Right cardiac atrium (tissue), 5 donors: ENCODE measurements at regions not wholly inside any gene's neighbourhood (a gene's known extent, or its start where the extent isn't known, plus 50 kb on each side); places are given as distances from the start of the nearest gene placed in this dataset.

Source experiments
- ATAC-seq, 2 donors: fragments of 200-7000 bp; cut with Tn5 transposase; one replicate each; pipeline versions ENCODE4 v1.8.0 to v1.9.1; 2020; ENCODE audit warnings: moderate library complexity in 2 of 2, mild to moderate bottlenecking in 1 of 2
- DNase-seq, 3 donors: peaks; one replicate each; pipeline ENCODE4 v3.0.0-alpha.2; 2020
- H3K27ac ChIP-seq: one replicate; pipeline ENCODE4 v1.5.1; 2013; ENCODE audit warnings: mild to moderate bottlenecking, low read length, control low read depth, moderate library complexity
- H3K27me3 ChIP-seq: one replicate; pipeline ENCODE4 v1.6.1; 2013; ENCODE audit not compliant: control insufficient read depth, insufficient read depth
- H3K4me1 ChIP-seq: one replicate; pipeline ENCODE4 v1.6.1; 2013; ENCODE audit warnings: low read length; ENCODE audit not compliant: control insufficient read depth, insufficient read depth
- H3K4me3 ChIP-seq: one replicate; pipeline ENCODE4 v1.5.1; 2013; ENCODE audit warnings: low read length, control low read depth
- H3K9me3 ChIP-seq: one replicate; pipeline ENCODE4 v1.6.1; 2013; ENCODE audit warnings: low read length; ENCODE audit not compliant: control insufficient read depth
- WGBS: extraction: QIAGEN DNeasy Blood & Tissue Kit; methylation state at CpG from one replicate; pipeline ENCODE4 v1.1.7; 2013; 5-methylcytosine and 5-hydroxymethylcytosine counted together
- intact Hi-C, 4 donors: fragments of 100-400 bp; cut with DNase I; formaldehyde crosslinking; loops; one replicate each; pipeline versions ENCODE4 v1.11.0 to v1.14.0; 2022 to 2023
- donor health status: healthy with polysubstance abuse.
- donor health status: DM: no; HTN: yes; CAD: no.
- donor health status: DM: no; HTN: no; CAD: no.
- donor health status: DM: no; HTN: yes; CAD: no; lungs with severe emphysema.
- donor health status: DM: yes; HTN: yes; CAD: no.

DNA sequence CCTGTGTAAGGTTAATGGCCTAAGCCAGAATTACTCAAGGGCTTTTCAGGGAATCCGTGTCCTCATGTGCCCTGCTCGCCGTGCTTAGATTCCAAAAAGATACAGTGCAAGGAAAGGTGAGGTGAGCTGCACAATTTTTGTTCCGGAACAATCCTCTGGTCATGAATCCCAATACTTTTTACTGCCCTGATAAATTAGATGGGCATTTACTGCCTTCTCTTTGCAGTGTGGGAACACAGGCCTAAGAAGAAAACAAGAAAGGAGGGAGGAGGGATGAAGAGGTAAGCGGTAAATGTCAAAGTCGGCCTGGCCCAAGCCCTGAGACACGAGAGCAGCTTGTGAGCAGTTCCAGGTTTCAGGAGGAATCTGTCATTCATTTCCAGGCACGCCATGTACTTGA is 390.9 kb upstream of the SULF2 start:
- WGBS = 88% methylated on average over 8 of the region's 8 CpGs
- intact Hi-C loops = no loop called here

DNA sequence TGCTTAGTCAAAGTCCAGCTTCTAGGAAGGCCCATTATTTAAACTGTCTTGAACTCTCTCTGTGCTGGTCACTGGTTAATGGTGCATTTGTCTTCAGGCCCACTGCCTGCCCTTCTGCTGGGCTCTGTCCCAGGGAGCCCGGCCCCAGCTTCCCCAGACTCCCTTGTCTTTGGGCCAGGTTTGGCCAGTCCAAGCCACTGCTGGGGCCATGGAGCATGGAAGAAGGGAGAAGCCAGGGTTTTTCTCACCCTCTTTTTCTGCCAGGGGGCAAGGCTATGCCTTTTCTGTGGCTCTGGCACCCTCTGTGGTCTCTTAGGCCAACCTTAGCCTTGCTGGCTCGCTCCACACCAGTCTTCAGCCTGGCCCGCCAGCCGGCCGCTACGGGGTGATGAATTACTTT is 390.0 kb upstream of the SULF2 start:
- Histone ChIP-seq H3K27ac (no peak overlapping the region), H3K4me3 (no peak overlapping the region), H3K27me3 (no peaks in the 10 kb centered on the region), H3K9me3 (peaks cover 4% of the 10 kb centered on the region), H3K4me1 (no peaks in the 10 kb centered on the region)
- intact Hi-C loops = no loop called here
- ATAC-seq (no peak), DNase-seq (no peak)
- WGBS = 88% methylated on average over 6 of the region's 6 CpGs

More for the DNA sequence above, 390.9 kb upstream of the SULF2 start:
- no peak overlapping the region for H3K4me3 ChIP-seq
- no peaks in the 10 kb centered on the region for H3K4me1 ChIP-seq
- no peak for DNase-seq
- H3K27ac ChIP-seq = no peak overlapping the region
- H3K9me3 ChIP-seq = peaks cover 4% of the 10 kb centered on the region
- H3K27me3 ChIP-seq = no peaks in the 10 kb centered on the region
- ATAC-seq = no peak

DNA sequence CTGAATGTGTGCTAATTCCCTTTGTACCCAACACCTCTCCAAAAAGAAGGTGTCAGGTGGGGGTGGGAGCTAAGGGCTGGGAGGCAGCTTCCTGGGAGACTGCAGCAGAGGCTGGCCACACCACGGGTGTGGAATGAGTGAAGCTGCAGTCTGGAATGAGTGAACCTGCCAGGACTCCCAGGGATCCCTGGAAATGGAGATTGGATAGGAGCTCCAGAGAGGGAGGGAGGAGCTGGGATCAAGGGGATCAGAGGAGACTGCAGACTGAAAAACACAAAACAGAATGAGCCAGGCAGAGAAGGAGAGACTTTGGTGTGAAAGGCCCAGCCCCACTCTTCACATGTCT is 387.0 kb upstream of the SULF2 start:
- ATAC-seq = no peak
- WGBS = 44% methylated on average over 1 of the region's 1 CpG
- Histone ChIP-seq H3K9me3 (peaks cover 4% of the 10 kb centered on the region), H3K27ac (no peak overlapping the region), H3K27me3 (no peaks in the 10 kb centered on the region), H3K4me1 (no peaks in the 10 kb centered on the region), H3K4me3 (no peak overlapping the region)
- no peak for DNase-seq
- intact Hi-C loops = no loop called here

DNA sequence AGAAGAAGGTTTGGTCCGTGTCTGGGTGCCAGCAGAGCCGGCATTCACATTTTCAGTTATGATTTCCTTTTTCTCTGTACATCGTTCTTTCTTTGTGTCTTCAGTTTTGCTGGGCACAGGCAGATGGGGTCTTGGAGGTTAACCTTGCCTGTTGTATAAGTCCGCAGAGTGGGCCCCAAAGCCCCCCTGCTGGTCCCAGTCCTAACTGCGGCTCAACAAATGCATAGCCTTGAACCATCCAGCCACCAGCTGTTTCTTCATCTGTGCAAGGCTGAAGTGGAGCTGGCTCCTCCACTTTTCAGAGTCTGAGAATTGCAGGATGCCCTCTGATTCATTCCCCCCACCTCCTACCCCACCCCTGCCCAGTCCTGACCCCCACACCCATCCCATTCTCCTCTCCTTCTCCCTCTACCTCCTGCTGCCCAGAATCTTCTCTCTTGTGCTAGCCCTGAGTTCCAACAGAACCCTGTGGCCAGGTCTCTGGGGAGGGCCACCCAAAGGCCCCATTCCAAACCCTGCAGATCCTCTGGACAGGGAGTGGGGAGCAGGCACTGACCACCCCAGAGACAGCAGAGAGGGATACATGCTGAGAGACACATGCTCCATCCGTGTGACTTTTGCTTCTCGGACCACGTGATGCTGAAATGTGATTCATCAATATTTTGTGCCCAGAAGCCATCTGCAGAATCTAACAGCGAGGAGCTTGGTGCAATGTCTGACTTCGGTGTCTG is 386.5 kb upstream of the SULF2 start:
- H3K4me3 ChIP-seq = no peak overlapping the region
- no peaks in the 10 kb centered on the region for H3K4me1 ChIP-seq
- 72% methylated on average over 10 of the region's 10 CpGs for WGBS
- no peaks in the 10 kb centered on the region for H3K27me3 ChIP-seq
- H3K27ac ChIP-seq = no peak overlapping the region
- intact Hi-C loops = no loop called here
- ATAC-seq (no peak), DNase-seq (no peak)
- peaks cover 4% of the 10 kb centered on the region for H3K9me3 ChIP-seq

DNA sequence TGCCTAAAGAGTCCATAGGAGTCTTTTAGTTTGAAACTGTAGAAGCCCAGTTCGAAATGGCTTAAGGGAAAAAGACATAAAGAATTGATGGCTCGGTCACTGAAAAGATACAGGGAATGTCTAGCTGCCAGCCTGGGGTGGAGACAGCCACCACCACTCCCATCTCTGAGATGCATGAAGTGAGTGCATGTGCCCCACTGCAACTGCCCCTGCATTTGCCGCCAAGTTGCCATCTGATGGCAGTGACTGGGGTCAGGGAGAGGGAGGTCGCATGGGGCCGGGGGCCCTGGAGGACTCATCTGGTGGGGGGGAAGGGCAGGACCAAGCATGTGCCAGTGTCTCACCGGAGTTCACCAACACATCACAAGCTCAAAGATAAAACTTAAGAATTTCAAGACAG is 385.8 kb upstream of the SULF2 start:
- ATAC-seq (no peak), DNase-seq (no peak)
- 53% methylated on average over 6 of the region's 6 CpGs for WGBS
- H3K9me3 ChIP-seq = peaks cover 4% of the 10 kb centered on the region
- H3K27me3 ChIP-seq = no peaks in the 10 kb centered on the region
- no peak overlapping the region for H3K27ac ChIP-seq
- H3K4me3 ChIP-seq = no peak overlapping the region
- intact Hi-C loops = no loop called here
- no peaks in the 10 kb centered on the region for H3K4me1 ChIP-seq

DNA sequence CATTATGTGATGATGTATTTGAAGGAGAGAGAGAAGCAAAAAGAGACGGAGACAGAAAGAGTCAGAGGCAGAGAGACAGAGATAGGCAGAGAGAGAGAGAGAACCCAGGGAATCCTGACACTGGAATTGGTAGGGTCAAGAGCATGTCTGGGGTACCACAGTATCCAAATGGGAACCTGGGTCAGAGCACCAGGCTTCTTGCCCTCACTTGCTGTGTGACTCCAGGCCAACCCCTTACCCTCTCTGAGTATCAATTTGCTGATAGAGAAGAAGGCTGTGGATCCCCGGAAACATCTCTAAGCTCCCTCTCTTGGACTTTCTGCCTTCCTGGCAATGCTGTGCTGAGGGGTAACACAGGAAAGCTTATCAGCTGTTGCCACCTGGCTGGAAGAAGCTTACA is 385.3 kb upstream of the SULF2 start:
- no peak overlapping the region for H3K27ac ChIP-seq
- DNase-seq (no peak), ATAC-seq (no peak)
- 66% methylated on average over 2 of the region's 2 CpGs for WGBS
- intact Hi-C loops = no loop called here
- H3K4me1 ChIP-seq = no peaks in the 10 kb centered on the region
- no peak overlapping the region for H3K4me3 ChIP-seq
- no peaks in the 10 kb centered on the region for H3K27me3 ChIP-seq
- H3K9me3 ChIP-seq = peaks cover 4% of the 10 kb centered on the region

DNA sequence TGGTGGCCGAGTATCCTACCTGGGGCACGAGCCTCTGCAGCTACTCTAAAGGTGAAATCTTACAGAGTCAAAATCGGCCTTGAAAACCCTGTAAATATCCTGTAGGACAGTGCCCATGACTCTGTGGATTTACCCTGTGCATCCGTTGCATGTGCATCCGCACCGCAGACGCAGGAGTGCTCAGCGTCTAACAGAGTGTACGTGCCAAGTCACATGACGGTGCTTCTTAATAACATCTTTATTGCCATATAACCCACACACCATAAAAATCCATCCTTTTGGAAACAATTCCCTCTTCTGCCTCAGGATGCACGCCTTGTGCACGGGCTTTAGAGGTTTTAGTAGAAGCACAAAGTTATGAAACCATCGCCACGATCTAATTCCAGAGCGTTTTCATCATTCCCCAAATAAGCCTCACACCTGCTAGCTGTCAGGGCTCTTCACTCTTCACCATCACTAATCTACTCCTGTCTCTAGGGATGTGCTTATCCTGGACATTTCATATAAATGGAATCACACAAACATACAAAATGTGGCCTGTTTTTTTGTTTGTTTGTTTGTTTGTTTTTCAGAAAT is 384.5 kb upstream of the SULF2 start:
- H3K27me3 ChIP-seq = no peaks in the 10 kb centered on the region
- WGBS = 72% methylated on average over 15 of the region's 15 CpGs
- no peak overlapping the region for H3K27ac ChIP-seq
- ATAC-seq = no peak
- no peaks in the 10 kb centered on the region for H3K4me1 ChIP-seq
- peaks cover 4% of the 10 kb centered on the region for H3K9me3 ChIP-seq
- intact Hi-C loops = no loop called here
- no peak overlapping the region for H3K4me3 ChIP-seq
- DNase-seq = no peak

DNA sequence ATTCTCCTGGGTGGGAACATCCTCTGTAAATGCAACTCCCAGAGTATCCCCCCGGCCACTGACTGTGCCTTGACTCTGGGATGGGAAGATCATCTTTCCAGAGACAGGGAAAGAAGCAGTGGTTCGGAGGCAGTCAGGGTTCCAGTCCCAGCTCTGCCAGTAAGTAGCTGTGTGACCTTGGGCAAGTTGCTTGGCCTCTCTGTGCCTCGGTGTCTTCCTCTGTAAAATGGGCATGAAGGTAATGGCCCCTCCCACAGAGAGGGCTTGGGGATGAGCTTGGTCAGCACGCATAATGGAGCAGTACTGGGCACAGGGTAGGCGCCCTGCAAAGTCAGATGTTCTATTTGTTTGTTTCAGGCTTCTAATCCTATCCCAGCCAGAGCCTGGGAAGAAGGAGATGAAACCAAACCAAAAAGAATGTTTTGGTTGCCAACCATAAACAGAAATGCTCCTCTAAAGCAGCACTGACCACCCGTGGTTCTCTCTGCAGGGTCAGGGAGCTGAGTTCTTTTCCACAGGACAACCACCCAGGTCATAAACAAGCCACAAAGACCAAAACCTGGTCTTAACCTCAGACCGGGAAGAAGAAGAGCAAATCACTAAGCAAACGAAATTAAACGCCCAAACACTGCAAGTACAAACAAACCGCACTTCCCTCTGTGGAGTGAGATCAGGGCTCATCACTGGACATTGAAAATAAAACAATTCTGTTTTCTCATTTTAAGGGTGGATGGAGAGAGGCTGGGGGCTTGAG is 381.0 kb upstream of the SULF2 start:
- 70% methylated on average over 10 of the region's 10 CpGs for WGBS
- no peak overlapping the region for H3K4me3 ChIP-seq
- DNase-seq (no peak), ATAC-seq (no peak)
- no peak overlapping the region for H3K27ac ChIP-seq
- intact Hi-C loops = no loop called here
- no peaks in the 10 kb centered on the region for H3K9me3 ChIP-seq
- no peaks in the 10 kb centered on the region for H3K27me3 ChIP-seq
- H3K4me1 ChIP-seq = no peaks in the 10 kb centered on the region

DNA sequence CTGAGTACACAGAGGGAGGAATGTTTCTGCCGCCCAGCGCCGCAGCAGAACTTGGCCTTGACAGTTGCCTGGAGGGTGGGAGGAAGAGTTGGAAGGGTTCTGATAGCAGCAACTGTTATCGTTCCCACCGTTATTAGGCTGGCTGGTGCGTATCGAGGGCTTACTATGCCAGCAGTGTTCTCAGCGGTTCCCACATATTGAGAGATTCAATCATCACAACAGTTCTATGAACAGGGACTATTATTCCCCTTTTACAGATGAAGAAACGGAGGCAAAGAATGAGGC is 380.1 kb upstream of the SULF2 start:
- intact Hi-C loops = no loop called here
- Histone ChIP-seq H3K4me3 (no peak overlapping the region), H3K27ac (no peak overlapping the region), H3K9me3 (no peaks in the 10 kb centered on the region), H3K27me3 (no peaks in the 10 kb centered on the region), H3K4me1 (no peaks in the 10 kb centered on the region)
- 66% methylated on average over 9 of the region's 9 CpGs for WGBS
- no peak for ATAC-seq
- DNase-seq = no peak

DNA sequence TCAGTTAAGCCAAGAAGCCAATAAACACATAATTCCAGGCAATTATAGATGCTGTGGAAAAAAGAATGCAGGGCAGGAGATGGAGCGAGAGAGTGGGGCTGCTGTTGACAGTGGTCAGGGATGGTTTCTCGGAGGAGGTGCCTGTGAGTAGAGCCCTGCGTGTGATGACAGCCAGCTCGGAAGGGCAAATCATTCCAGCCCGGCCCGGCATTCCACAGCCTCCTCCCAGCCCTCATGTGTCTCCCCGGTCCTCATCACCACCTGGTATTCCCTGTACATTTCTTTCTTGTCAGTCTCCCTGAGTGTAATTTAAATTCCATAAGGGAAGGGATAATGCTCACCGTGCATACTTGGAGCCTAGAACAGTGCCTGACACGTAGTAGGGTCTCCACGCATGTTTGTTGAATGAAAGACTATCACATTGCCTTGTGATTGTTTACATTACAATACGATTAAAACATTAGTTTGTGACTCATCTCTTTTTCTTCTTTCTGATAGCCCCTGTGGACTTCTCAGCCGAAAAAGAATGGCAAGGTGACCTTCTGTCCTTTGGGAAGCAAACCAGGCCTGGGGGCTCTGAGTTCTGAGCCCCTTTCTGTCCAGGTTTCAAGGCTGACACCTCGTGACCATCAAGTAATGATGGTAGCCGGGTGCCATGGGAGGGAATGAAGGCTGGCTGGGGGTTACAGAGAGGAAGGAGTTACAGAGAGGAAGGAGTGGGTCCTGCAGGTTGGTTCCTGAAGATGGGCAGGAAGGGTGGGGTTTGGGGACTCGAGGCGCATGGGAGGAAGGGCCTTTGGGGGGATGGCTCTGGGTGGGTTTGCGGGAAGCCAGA is 379.5 kb upstream of the SULF2 start:
- Histone ChIP-seq H3K4me1 (no peaks in the 10 kb centered on the region), H3K27me3 (no peaks in the 10 kb centered on the region), H3K27ac (no peak overlapping the region), H3K4me3 (no peak overlapping the region), H3K9me3 (no peaks in the 10 kb centered on the region)
- WGBS = 50% methylated on average over 17 of the region's 17 CpGs
- DNase-seq (no peak), ATAC-seq (no peak)
- intact Hi-C loops = no loop called here

DNA sequence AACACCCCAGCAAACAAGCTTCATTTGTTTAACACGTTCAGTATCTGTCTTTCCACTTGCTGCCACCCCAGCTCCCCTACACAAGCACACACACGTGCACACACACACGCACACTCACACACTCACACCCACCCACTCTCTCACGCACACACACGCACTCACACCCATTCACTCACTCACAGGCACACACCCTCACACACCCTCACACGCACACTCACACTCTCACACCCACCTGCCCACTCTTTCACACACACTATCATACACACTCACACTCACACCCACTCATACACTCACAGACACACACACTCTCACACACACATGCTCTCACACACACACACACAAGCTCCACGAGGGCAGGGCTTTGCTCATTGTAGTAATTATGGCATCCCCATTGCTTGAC is 378.8 kb upstream of the SULF2 start:
- no peak for ATAC-seq
- H3K9me3 ChIP-seq = no peaks in the 10 kb centered on the region
- DNase-seq = no peak
- intact Hi-C loops = no loop called here
- WGBS = 67% methylated on average over 7 of the region's 7 CpGs
- no peak overlapping the region for H3K27ac ChIP-seq
- no peaks in the 10 kb centered on the region for H3K27me3 ChIP-seq
- H3K4me3 ChIP-seq = no peak overlapping the region
- H3K4me1 ChIP-seq = no peaks in the 10 kb centered on the region
